ENCODE measurements at regions not wholly inside any gene's neighbourhood (a gene's known extent, or its start where the extent isn't known, plus 50 kb on each side); places are given as distances from the start of the nearest gene placed in this dataset.

GRCh38 chr3:78086150-78086549 is 1046.3 kb downstream of the ROBO2 start:
- TF ChIP-seq EZH2phosphoT487 (IDR thresholded peaks at IDR 0.05; ENCODE audit: insufficient read depth, low read depth) = no peak
- no peak for TF ChIP-seq EZH2 (IDR thresholded peaks at IDR 0.05; ENCODE audit: insufficient read depth, poor library complexity, severe bottlenecking)

Data from GM23248 (cell line).